ENCODE measurements at regions not wholly inside any gene's neighbourhood (a gene's known extent, or its start where the extent isn't known, plus 50 kb on each side); places are given as distances from the start of the nearest gene placed in this dataset.

GRCh38 chr11:92644595-92645445 lies 324.6 kb upstream of the MTNR1B start:
- Histone ChIP-seq H3K9me2 (ENCODE audit: insufficient read depth) (peaks cover 13% of the 10 kb centered on the region), H4K20me1 (replicated peaks; ENCODE audit: insufficient read depth) (no peaks in the 10 kb centered on the region; the same call in 1 of the 2 replicates), H3K36me3 (ENCODE audit: insufficient read depth) (no peaks in the 10 kb centered on the region), H3F3A (replicated peaks; ENCODE audit: low read depth) (no peaks in the 10 kb centered on the region), H2AFZ (no peak overlapping the region), H3K27ac (ENCODE audit: low read depth) (no peak overlapping the region), H3K79me2 (replicated peaks; ENCODE audit: insufficient read depth) (no peaks in the 10 kb centered on the region), H3K4me3 (no peak overlapping the region), H3K27me3 (ENCODE audit: insufficient read depth) (no peaks in the 10 kb centered on the region), H3K4me1 (ENCODE audit: insufficient read depth) (no peaks in the 10 kb centered on the region), H3K4me2 (no peak overlapping the region)
- DNase-seq (ENCODE audit: low spot score) = no peak
- H3K9me3 Mint-ChIP-seq = no peaks in the 10 kb centered on the region
- H3K36me3 Mint-ChIP-seq (ENCODE audit: low read depth) = no peaks in the 10 kb centered on the region
- no peak overlapping the region for H3K4me3 Mint-ChIP-seq
- TF ChIP-seq CREB1 (CRISPR knock-in tag; IDR thresholded peaks at IDR 0.05; ENCODE audit: low read depth) (no peak), EZH2phosphoT487 (IDR thresholded peaks at IDR 0.05; ENCODE audit: unreplicated experiment) (no peak), NANOG (IDR thresholded peaks at IDR 0.05; ENCODE audit: borderline replicate concordance) (no peak), POLR2AphosphoS5 (IDR thresholded peaks at IDR 0.05; ENCODE audit: low read depth) (no peak), REST (IDR thresholded peaks at IDR 0.05; ENCODE audit: unreplicated experiment) (no peak), STAT1 (IDR thresholded peaks at IDR 0.05; ENCODE audit: unreplicated experiment) (no peak), CTCF (conservative IDR thresholded peaks at IDR 0.05; ENCODE audit: low read depth in 2 of 2) (no peak), ETS1 (IDR thresholded peaks at IDR 0.05) (no peak)
- peaks cover 2% of the 10 kb centered on the region for H3K27me3 Mint-ChIP-seq (ENCODE audit: insufficient read depth, low read depth, poor library complexity)
- H3K27ac Mint-ChIP-seq = no peak overlapping the region
- H3K4me1 Mint-ChIP-seq = no peaks in the 10 kb centered on the region; the same call in 2 of the 3 replicates
- ATAC-seq = no peak

Measured in GM23338 (cell line).